ENCODE measurements at regions not wholly inside any gene's neighbourhood (a gene's known extent, or its start where the extent isn't known, plus 50 kb on each side); places are given as distances from the start of the nearest gene placed in this dataset.
"Not testable (repeated sequence)": the region's sequence is repeated elsewhere in the genome, so short reads cannot be mapped to it uniquely, and the experiment has no call there.

GRCh38 chr6:12594530-12594893, 122.1 kb upstream of the PHACTR1 start:
- DNase-seq: no peak

GRCh38 chr6:12595161-12595811, 121.3 kb upstream of the PHACTR1 start:
- no peak for DNase-seq

GRCh38 chr6:12596731-12597130, 119.8 kb upstream of the PHACTR1 start:
- no peak for DNase-seq

- no peak for DNase-seq
These were observed 117.6 kb upstream of the PHACTR1 start for GRCh38 chr6:12598919-12599318.

GRCh38 chr6:12601881-12602280, 114.7 kb upstream of the PHACTR1 start:
- DNase-seq: no peak

GRCh38 chr6:12602342-12602741, 114.2 kb upstream of the PHACTR1 start:
- no peak for DNase-seq

- DNase-seq: no peak
These were observed 113.5 kb upstream of the PHACTR1 start for GRCh38 chr6:12602951-12603672.

GRCh38 chr6:12603673-12604049, 112.9 kb upstream of the PHACTR1 start:
- DNase-seq: no peak

GRCh38 chr6:12605888-12606345, 110.7 kb upstream of the PHACTR1 start:
- peak; percentile 35 to 42 for DNase-seq

GRCh38 chr6:12606616-12607015, 110.0 kb upstream of the PHACTR1 start:
- no peak for DNase-seq

- no peak for DNase-seq
These were observed 108.3 kb upstream of the PHACTR1 start for GRCh38 chr6:12608016-12608860.

- no peak for DNase-seq
These were observed 107.7 kb upstream of the PHACTR1 start for GRCh38 chr6:12608874-12609273.

GRCh38 chr6:12609751-12610150, 106.8 kb upstream of the PHACTR1 start:
- no peak for DNase-seq

GRCh38 chr6:12610862-12611261, 105.7 kb upstream of the PHACTR1 start:
- DNase-seq: no peak

GRCh38 chr6:12613811-12614210, 102.8 kb upstream of the PHACTR1 start:
- DNase-seq: no peak

GRCh38 chr6:12614456-12614855, 102.1 kb upstream of the PHACTR1 start:
- no peak for DNase-seq

- no peak for DNase-seq
These were observed 98.3 kb upstream of the PHACTR1 start for GRCh38 chr6:12618296-12618695.

- DNase-seq: no peak
These were observed 94.8 kb upstream of the PHACTR1 start for GRCh38 chr6:12621754-12622153.

- no peak for DNase-seq
These were observed 94.0 kb upstream of the PHACTR1 start for GRCh38 chr6:12622566-12622965.

GRCh38 chr6:12624142-12624837, 92.3 kb upstream of the PHACTR1 start:
- no peak for DNase-seq

GRCh38 chr6:12627053-12627452, 89.5 kb upstream of the PHACTR1 start:
- DNase-seq: no peak

GRCh38 chr6:12628327-12628726, 88.2 kb upstream of the PHACTR1 start:
- DNase-seq: no peak

- DNase-seq: not testable (repeated sequence)
These were observed 82.8 kb upstream of the PHACTR1 start for GRCh38 chr6:12633746-12634145.
